Vagina (tissue), 2 donors: ENCODE measurements at regions not wholly inside any gene's neighbourhood (a gene's known extent, or its start where the extent isn't known, plus 50 kb on each side); places are given as distances from the start of the nearest gene placed in this dataset.

Source experiments
- DNase-seq, 2 donors: peaks; one replicate each; pipeline ENCODE4 v3.0.0-alpha.2; 2017; ENCODE audit errors: extremely low spot score in 2 of 2
- H3K27ac ChIP-seq: fragments of 200-600 bp; sonication (generic); one replicate; pipeline ENCODE4 v1.5.1; 2019
- H3K27me3 ChIP-seq: fragments of 200-600 bp; sonication (generic); one replicate; pipeline ENCODE4 v1.5.1; 2019
- H3K36me3 ChIP-seq, 2 donors: fragments of 200-600 bp; sonication (generic); one replicate each; pipeline ENCODE4 v1.5.1; 2017 to 2019
- H3K4me1 ChIP-seq: fragments of 200-600 bp; sonication (generic); one replicate; pipeline ENCODE4 v1.5.1; 2019
- H3K4me3 ChIP-seq, 2 donors: fragments of 200-600 bp; sonication (generic); 1 replicate in 1 of 2; 2 replicates in 1 of 2; pipeline ENCODE4 v1.5.1; 2016 to 2019
- H3K9me3 ChIP-seq: fragments of 200-600 bp; sonication (generic); one replicate; pipeline ENCODE4 v1.5.1; 2019
- POLR2A ChIP-seq, 2 donors: fragments of 450-650 bp; IDR thresholded peaks; one replicate each; pipeline ENCODE4 v1.6.1; 2017; ENCODE audit warnings: antibody characterized with exemption in 2 of 2, mild to moderate bottlenecking in 2 of 2, moderate library complexity in 2 of 2
- POLR2AphosphoS5 ChIP-seq, 2 donors: sonication (generic); formaldehyde crosslinking; IDR thresholded peaks; one replicate each; pipeline ENCODE4 v1.9.0; 2017; ENCODE audit warnings: antibody characterized with exemption in 2 of 2, mild to moderate bottlenecking in 2 of 2, low read depth in 1 of 2; ENCODE audit not compliant: insufficient read depth in 1 of 2
- intact Hi-C: fragments of 100-400 bp; cut with DNase I; formaldehyde crosslinking; loops from one replicate; pipeline ENCODE4 v1.15.1; 2023
- TF ChIP-seq, protein P1 (sequence below), 3 experiments: fragments of 450-650 bp in 2 of 3; fragments of 200-600 bp in 1 of 3; sonication (generic) in 1 of 3; IDR thresholded peaks; one replicate each; pipeline ENCODE4 v1.5.1; 2017 to 2019; ENCODE audit warnings: antibody characterized with exemption in 3 of 3, mild to moderate bottlenecking in 2 of 3, moderate library complexity in 2 of 3

- Histone ChIP-seq H3K36me3 (no peaks in the 10 kb centered on the region), H3K4me3 (no peak overlapping the region), H3K9me3 (no peaks in the 10 kb centered on the region), H3K4me1 (no peaks in the 10 kb centered on the region), H3K27me3 (no peaks in the 10 kb centered on the region), H3K27ac (no peak overlapping the region)
- no peak for TF ChIP-seq POLR2A (IDR thresholded peaks at IDR 0.05)
- no peak for TF ChIP-seq POLR2AphosphoS5 (IDR thresholded peaks at IDR 0.05; ENCODE audit: insufficient read depth in 1 of 2, low read depth in 1 of 2)
- TF ChIP-seq, protein P1, sequence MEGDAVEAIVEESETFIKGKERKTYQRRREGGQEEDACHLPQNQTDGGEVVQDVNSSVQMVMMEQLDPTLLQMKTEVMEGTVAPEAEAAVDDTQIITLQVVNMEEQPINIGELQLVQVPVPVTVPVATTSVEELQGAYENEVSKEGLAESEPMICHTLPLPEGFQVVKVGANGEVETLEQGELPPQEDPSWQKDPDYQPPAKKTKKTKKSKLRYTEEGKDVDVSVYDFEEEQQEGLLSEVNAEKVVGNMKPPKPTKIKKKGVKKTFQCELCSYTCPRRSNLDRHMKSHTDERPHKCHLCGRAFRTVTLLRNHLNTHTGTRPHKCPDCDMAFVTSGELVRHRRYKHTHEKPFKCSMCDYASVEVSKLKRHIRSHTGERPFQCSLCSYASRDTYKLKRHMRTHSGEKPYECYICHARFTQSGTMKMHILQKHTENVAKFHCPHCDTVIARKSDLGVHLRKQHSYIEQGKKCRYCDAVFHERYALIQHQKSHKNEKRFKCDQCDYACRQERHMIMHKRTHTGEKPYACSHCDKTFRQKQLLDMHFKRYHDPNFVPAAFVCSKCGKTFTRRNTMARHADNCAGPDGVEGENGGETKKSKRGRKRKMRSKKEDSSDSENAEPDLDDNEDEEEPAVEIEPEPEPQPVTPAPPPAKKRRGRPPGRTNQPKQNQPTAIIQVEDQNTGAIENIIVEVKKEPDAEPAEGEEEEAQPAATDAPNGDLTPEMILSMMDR (IDR thresholded peaks at IDR 0.05): peak; percentile 46 to 62 (median 56)
- intact Hi-C loops: loop anchor here (10.0 kb wide), 1 partner anchor 295 kb away; no protein-coding TSS in a partner anchor
- DNase-seq: no peak
Measured at GRCh38 chr7:86939197-86939814, 120.1 kb downstream of the ELAPOR2 start.

- H3K36me3 ChIP-seq: no peaks in the 10 kb centered on the region
- no peak overlapping the region for H3K27ac ChIP-seq
- H3K4me1 ChIP-seq: no peaks in the 10 kb centered on the region
- no peaks in the 10 kb centered on the region for H3K9me3 ChIP-seq
- intact Hi-C loops: loop anchor here (10.0 kb wide), 1 partner anchor 297 kb away; no protein-coding TSS in a partner anchor
- TF ChIP-seq POLR2A (IDR thresholded peaks at IDR 0.05): no peak
- TF ChIP-seq, protein P1 (IDR thresholded peaks at IDR 0.05): no peak
- TF ChIP-seq POLR2AphosphoS5 (IDR thresholded peaks at IDR 0.05; ENCODE audit: insufficient read depth in 1 of 2, low read depth in 1 of 2): no peak
- H3K4me3 ChIP-seq: no peak overlapping the region
- H3K27me3 ChIP-seq: no peaks in the 10 kb centered on the region
- DNase-seq: no peak
Measured at GRCh38 chr7:86937363-86937878, 122.0 kb downstream of the ELAPOR2 start.

DNA sequence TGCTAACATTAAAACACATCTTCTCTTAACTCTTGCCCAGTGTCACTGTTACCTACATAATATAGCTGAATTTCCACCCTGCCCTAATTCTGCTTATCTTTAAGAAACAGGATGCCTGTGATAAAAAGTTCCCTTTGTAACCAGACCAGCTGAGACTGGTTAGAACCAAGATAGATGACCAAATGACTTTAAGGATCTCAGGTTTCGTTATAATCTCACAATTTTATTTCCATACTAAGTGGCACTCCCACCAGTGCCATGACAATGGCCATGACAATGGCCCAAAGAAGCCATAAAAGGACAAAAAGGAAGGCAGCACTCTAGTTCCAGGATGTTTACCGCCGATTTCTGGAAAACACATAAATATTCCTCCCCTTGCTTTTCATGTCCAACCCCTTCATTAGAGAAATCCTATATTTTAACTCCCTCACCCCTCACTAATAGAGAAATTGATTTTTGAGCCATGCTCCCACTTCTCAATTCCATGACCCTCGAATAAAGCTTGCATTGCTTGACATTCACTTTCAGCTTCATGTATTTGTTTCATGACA is 126.1 kb downstream of the ELAPOR2 start:
- intact Hi-C loops: loop anchor here (10.0 kb wide), 1 partner anchor 301 kb away; no protein-coding TSS in a partner anchor
- no peak overlapping the region for H3K4me3 ChIP-seq
- H3K27ac ChIP-seq: no peak overlapping the region
- H3K36me3 ChIP-seq: no peaks in the 10 kb centered on the region
- no peak for DNase-seq
- no peaks in the 10 kb centered on the region for H3K27me3 ChIP-seq
- H3K4me1 ChIP-seq: no peaks in the 10 kb centered on the region
- no peak for TF ChIP-seq POLR2A (IDR thresholded peaks at IDR 0.05)
- no peak for TF ChIP-seq POLR2AphosphoS5 (IDR thresholded peaks at IDR 0.05; ENCODE audit: insufficient read depth in 1 of 2, low read depth in 1 of 2)
- TF ChIP-seq, protein P1 (IDR thresholded peaks at IDR 0.05): no peak
- no peaks in the 10 kb centered on the region for H3K9me3 ChIP-seq

- no peak for DNase-seq
Measured at GRCh38 chr7:86932038-86932512, 127.4 kb downstream of the ELAPOR2 start.

More at GRCh38 chr7:86932038-86932512, 127.4 kb downstream of the ELAPOR2 start:
- intact Hi-C loops: loop anchor here (10.0 kb wide), 1 partner anchor 303 kb away; no protein-coding TSS in a partner anchor
- Histone ChIP-seq H3K9me3 (no peaks in the 10 kb centered on the region), H3K36me3 (no peaks in the 10 kb centered on the region), H3K27ac (no peak overlapping the region), H3K27me3 (no peaks in the 10 kb centered on the region), H3K4me1 (no peaks in the 10 kb centered on the region), H3K4me3 (no peak overlapping the region)
- no peak for TF ChIP-seq POLR2A (IDR thresholded peaks at IDR 0.05)
- no peak for TF ChIP-seq POLR2AphosphoS5 (IDR thresholded peaks at IDR 0.05; ENCODE audit: insufficient read depth in 1 of 2, low read depth in 1 of 2)
- TF ChIP-seq, protein P1 (IDR thresholded peaks at IDR 0.05): no peak
